GM10266 (cell line): ENCODE measurements at regions not wholly inside any gene's neighbourhood (a gene's known extent, or its start where the extent isn't known, plus 50 kb on each side); places are given as distances from the start of the nearest gene placed in this dataset.
"Not testable (repeated sequence)": the region's sequence is repeated elsewhere in the genome, so short reads cannot be mapped to it uniquely, and the experiment has no call there.

ENCODE experiments used
- DNase-seq: peaks from one replicate; pipeline ENCODE4 v3.0.0; 2012; ENCODE audit errors: extremely low spot score
- CTCF ChIP-seq: IDR thresholded peaks from 2 replicates; pipeline ENCODE4 v1.5.1; 2012; ENCODE audit warnings: mild to moderate bottlenecking, low read depth; ENCODE audit not compliant: control insufficient read depth, insufficient read depth; ENCODE audit errors: missing control alignments

DNA sequence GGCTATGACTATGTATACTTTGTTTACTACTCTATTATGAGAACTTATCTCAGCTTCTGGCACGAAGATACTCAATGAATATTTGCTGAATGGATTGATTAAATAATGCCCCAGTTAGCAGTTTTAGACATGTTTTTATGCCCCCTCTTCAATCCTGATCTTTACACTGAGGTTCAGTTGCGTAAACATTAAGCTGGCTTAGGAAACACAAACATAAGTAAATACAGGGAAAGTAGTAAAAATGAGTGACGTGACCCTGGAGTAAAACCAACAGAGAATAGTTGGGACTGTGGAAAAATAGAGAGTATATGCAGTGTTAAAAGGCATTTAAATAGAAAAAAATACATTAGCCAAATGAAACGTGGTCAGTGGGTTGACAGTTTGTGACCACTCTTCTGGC lies 387.0 kb upstream of the ACTRT1 start:
- TF ChIP-seq CTCF = no peak
- no peak for DNase-seq

DNA sequence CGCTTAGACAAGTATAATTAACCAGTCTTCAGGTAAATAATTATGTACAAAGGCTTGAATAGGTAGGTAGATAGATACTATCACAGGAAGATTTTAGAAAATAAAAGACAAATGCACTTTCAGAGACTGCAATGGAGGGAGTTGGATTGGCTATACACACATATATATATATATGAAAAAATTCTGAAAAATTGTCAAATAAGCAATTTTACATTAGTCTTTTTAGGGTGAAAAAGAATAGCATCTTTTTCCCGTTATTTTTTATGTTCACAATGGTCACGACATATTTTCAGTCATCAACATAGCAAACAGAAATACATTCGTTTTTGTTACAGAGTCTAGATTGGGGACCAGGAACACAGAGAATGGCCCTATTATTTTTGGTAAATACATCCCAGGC lies 385.9 kb upstream of the ACTRT1 start:
- no peak for DNase-seq
- TF ChIP-seq CTCF = no peak

DNA sequence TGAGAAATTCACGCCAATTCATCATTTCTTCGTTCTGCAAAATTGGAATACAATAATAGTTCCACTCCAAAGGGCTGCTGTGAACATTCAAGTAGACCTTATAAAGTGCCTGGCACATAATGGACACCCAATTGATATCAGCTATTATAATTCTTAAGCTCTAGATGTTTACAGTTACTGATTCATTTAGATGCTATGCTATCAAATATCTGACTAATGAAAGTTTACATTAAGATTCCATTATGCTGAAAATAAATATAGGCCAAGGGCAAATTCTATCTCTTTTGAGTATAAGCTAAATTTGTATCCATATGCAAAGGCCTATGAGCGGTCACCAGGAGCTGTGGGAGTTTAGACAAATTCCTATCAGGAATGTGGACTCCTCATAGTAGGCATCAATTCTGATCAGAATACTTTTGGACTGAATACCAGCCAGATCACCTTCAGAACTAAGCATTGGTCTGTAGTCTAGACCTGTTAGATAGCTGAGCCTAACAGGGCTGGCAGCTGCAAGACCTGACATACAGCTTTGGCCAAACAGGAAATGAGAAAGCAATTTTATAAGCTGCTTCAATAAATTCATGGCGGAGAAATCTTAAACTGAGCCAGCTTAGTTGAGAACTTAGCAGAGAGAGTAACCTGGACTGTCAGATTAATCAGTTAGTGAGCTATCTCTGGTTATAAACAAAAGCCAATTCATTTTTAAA lies 384.3 kb upstream of the ACTRT1 start:
- no peak for TF ChIP-seq CTCF
- DNase-seq = no peak

- no peak for DNase-seq
- TF ChIP-seq CTCF = no peak
Observed at GRCh38 chrX:128425546-128425945, 373.3 kb upstream of the ACTRT1 start.

DNA sequence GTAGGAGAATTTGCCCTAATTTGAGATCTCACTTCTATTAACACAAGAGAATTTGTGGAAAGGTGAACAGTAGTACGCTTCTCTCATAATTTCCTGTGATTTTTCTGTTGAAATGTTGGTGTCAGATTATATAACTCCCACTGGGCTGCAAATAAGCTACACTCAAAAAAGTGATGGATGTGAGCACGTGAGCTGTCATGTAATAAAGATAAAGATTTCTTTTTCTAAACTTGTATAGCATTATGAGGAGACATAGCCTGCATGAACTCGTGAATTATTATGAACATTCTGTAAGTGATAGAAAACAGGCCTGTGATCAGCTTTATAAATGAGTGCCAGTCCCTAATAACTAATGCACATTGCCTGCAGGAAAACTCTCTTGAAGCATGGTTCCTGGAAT lies 356.6 kb upstream of the ACTRT1 start:
- no peak for DNase-seq
- no peak for TF ChIP-seq CTCF

- DNase-seq = no peak
- no peak for TF ChIP-seq CTCF
Observed at GRCh38 chrX:128396601-128397000, 344.4 kb upstream of the ACTRT1 start.

DNA sequence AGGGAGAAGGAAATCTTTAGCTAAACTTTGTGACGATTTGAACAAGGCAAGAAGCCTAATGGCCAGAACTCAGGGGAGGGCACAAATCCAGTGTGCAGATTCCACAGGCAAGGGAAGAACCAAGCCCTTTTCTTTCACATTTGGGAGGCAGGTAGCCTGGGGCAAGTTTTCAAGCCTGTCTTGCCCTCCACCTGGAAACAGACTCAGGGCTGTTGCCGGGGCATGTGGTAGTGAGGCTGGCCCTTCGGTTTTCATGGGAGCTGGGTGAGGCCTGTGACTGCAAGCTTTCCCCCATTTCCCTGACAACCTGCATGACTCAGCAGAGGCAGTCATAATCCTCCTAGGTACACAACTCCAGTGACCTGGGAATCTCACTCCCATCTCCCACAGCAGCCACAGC lies 331.6 kb upstream of the ACTRT1 start:
- not testable (repeated sequence) for DNase-seq

DNA sequence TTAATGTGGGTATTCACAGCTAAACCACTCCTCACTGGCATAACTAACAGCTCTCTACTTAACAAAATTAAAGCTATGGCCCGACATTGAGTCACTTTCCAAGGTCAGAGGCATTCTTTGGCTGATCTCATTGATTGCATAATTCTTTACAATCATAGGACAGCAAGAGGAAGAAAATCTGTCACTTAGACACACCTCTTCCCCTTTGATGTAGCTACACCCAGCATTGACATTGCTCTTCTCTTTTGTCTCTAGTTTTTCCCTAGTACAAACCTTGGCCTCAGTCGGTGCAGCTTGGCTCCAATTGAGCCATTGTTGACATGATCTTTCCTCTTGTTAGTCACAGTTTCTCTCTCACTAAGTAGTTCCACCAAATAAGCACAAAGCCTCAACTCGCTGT lies 313.3 kb upstream of the ACTRT1 start:
- no peak for TF ChIP-seq CTCF
- no peak for DNase-seq
